ENCODE measurements at regions not wholly inside any gene's neighbourhood (a gene's known extent, or its start where the extent isn't known, plus 50 kb on each side); places are given as distances from the start of the nearest gene placed in this dataset.
"Not testable (repeated sequence)": the region's sequence is repeated elsewhere in the genome, so short reads cannot be mapped to it uniquely, and the experiment has no call there.

DNA sequence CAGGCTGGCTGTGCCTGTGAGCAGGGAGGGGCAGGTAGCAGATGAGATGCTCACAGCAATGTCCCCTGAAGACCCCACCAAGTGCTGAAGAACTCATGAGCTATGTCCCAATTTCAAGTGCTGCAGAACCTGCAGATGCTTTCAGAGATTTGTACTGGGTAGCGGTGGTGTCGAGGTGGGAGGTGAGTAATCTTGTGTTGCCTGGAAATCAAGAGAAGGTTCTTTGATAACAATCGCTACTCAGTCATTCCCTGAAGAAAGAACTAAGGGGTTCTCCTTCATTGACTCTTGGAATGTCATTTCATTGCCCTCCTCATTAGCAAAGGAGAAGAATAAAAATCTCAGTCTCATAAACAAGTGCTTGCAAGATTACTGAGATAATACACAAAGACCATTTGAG lies 246.4 kb downstream of the EMX2 start:
- DNase-seq (ENCODE audit: low read depth, low spot score): no peak

DNA sequence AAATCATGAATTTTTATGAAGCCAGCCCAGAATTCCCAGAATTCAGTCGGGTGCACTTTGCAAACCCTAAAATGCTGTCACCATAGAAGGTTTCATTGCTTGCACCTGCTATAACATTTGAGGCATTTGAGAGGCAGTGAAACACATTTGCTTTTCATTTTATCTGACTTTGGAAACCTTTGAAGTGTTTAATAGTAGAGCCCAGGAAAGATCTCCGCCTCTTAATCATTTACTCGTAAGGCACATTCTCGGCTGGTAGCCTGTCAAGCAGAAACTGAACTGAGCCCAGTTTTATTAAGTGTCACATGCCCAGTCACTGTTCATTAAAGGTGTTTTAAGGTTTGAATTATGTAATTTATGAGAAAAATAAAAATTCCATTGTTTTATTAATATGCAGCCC lies 247.6 kb downstream of the EMX2 start:
- no peak for DNase-seq (ENCODE audit: low read depth, low spot score)

DNA sequence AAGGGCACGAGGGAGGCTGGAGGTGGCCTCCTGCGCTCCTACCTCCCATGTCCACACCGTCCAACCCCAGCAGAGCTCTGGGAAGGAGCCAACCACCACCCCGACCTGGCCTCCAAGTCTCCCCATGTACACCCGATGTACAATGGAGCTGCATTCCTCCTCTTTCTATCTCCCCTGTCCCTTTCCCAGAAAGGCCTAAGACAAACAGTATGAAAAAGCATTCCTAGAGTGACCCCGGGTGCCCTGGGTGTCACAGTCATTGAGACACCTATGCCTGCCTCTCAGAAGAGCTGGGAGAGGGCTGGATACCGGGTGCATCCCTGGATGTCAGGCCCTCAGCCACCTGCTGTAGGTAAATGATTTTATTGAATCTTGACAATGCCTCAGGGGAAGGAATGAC lies 248.1 kb downstream of the EMX2 start:
- DNase-seq (ENCODE audit: low read depth, low spot score): no peak

DNA sequence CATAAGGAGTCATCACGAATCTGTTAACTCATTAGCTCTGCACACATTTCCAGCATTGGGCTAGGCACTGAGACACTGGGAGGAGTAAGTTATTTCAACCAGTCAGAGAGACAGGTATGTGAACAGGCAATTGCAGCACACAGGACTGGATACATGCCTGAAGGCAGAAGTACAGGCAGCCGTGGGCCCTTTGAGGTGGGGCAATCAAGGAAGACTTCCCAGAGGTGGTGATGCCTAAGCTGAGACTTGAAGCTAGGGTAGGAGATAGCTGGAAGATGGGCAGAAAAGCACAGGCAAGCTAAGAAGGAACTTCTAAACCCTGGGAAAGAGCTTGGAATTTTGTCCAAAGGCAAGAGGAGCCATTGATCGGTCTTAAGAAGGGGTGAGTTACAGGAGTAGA lies 249.7 kb downstream of the EMX2 start:
- DNase-seq (ENCODE audit: low read depth, low spot score): no peak

DNA sequence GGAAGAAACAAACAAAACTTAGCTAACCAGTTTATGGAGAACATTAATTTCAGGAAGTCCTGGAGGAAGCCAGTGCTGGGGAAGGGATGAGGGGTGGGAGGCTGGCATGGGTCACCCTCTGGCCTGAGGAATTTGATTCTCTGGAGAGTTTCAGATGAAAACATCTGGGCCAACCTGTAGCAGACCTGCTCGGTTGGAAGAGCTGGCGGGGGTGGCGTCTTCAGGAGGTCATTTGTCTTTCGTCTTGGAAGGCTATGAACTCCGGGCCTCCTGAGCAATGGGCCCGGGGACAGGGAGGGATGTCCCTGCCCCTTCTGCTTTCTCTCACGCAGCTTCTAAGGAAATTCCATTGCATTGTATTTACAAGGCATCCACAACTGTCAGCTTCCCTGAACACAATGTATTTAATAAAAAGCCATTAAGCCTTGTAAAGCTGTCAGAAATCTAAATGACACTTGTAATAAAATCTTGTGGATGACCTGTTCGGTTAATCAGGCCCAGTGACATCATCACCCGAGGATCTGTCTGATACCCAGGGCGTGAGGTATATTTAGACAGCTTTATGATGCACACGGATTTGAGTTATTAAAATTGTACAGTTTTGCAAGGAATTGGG lies 250.5 kb downstream of the RAB11FIP2 start:
- DNase-seq (ENCODE audit: low read depth, low spot score): no peak

DNA sequence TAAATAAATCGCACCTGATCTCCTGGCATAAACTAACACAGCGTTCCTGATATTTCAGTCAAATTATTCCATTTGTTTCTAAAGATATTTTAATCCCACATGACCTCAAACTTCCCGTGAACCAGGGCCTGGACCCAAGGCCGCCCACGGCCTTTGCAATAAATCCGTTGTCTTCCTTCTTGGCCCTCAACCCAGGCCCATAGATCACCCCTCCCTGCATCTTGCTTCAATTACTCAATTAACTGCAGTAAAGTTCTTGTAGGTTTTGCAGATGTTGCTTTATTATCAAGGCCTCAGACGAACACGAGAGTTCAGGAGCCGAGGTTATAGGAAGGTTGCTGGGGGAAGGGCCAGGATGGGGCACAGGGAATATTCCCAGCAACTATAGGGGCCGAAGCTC lies 249.4 kb downstream of the RAB11FIP2 start:
- DNase-seq (ENCODE audit: low read depth, low spot score): no peak

DNA sequence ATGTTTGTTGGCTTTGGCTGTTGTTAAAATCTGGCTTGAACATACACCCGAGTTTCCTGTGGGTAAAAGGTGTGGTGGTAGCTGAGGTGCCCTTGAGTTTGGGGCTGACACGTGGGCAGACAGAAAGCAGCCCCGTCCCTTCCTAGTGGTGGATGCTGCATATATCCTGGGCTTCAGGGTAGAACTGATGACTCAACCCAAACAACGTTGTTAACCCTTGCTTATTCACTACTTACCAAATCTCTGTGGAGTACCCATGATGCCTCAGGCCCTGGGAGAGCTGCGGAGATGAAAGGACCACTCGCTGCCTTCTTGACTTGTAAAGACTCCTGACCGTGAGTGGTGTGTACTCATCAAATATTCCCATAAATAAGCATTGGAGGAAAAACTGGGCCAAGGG lies 245.1 kb downstream of the RAB11FIP2 start:
- no peak for DNase-seq (ENCODE audit: low read depth, low spot score)

DNA sequence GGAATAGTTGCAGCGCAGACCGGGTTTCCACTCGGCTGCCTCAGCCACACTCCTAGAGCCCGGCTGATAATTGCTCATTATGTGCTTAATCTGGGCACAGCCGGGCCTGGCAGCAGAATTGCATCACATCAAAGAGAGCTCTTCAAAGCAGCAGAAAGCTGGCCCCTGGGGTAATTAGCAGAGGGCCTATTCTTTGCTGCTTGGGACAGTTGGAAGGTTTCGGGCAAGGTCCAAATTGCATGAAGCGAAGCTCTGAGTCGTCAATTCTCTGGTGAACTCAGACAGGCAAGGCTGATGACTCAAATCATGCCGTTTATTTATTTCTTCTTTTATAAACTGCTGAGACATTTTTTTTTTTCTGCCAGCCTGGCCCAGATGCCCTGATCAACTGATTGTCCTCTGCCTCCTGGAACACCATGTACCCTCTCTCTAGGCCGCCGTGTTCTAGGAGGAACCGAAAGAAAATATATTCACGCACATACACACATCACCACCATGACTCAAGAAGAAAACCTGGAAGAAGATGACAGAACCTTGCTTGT lies 242.2 kb downstream of the RAB11FIP2 start:
- DNase-seq (ENCODE audit: low read depth, low spot score): no peak

DNA sequence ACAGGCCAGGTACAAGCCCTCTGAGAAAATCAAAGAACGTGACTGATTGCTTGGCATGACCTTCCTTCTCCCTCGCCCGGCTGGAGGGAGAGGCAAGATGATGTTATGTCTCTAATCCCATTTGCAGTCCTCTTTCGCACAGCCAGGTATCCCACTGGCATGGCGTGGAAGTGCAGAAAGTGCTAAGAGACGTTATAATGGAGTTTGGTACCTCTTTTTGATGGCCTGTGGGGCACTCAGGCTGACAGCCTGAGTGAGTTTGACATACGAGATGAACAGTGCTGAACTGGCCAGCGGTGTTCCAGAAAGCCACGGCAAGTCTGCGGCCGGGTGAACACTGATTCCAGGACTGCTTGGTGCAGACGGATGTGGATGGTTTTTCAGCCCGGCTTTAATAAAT lies 241.6 kb downstream of the RAB11FIP2 start:
- DNase-seq (ENCODE audit: low read depth, low spot score): no peak

DNA sequence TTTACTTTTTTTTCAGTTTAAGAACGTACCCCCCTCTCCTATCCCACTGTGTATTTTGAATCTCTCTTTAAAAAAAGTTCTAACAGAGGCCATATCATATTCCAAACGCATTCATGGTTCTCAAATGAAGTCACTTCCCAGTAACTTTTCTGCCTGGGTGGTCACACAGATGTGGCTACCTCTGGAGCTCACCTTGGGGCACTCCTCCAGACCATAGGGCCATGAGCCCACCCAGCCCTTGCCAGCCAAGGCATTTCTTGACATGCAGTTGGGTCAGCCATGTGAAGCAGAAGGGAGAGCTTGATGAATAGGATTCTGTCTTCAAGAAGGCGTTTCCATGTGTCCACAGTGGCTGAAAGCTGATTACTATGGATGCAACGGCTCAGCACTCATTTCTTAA lies 239.3 kb downstream of the RAB11FIP2 start:
- no peak for DNase-seq (ENCODE audit: low read depth, low spot score)

DNA sequence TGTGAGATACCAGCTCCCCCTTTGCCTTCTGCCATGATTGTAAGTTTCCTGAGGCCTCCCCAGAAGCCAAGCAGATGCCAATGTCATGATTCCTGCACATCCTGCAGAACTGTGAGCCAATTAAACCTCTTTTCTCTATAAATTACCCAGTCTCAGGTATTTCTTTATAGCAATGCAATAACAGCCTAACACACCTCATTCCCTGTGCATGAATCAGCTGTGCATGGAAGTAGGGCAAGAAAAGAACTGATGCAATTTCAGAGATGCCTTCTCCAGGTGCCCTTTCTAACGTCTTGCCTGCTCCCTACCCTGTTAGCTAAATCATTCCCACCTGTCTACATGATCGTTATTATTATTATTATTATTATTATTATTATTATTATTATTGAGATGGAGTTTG lies 230.9 kb downstream of the RAB11FIP2 start:
- not testable (repeated sequence) for DNase-seq (ENCODE audit: low read depth, low spot score)

DNA sequence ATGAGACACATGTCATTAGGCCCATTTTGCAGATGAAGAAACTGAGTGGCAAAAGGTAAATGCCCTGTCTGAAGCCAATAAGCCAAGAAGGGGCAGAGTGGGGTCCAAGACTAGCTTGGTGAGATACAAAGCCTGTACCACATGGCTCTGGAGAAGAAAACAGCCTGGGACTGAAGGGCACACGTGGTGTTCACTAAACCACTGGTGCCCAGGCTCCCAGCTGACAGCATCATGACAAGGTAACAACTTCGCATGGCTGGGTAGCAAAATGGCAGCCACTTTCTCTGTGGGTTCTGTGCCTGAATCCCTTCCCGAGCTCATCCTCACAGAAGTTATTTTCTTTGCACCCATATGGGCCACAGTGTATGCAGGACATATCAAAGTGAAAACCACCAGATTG lies 229.6 kb downstream of the RAB11FIP2 start:
- no peak for DNase-seq (ENCODE audit: low read depth, low spot score)

DNA sequence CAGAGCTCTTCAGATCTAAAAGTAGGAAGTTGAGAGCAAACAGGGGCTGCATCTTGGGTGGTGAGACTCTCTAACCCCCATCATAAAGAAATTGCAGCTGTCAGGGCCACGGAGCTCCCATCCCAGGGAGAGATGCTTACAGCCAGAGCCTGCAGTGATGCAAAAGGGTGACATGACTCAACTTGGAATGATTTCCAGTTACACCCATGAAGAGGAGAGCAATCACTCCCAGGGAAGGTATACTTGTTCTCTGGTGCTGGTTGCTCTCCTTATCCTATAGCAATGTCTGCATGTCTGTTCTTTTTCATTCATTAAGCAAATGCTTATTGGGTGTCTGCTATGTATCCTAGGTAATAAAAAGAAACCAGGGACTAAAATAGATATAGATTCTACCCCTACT lies 228.0 kb downstream of the RAB11FIP2 start:
- DNase-seq (ENCODE audit: low read depth, low spot score): no peak

DNA sequence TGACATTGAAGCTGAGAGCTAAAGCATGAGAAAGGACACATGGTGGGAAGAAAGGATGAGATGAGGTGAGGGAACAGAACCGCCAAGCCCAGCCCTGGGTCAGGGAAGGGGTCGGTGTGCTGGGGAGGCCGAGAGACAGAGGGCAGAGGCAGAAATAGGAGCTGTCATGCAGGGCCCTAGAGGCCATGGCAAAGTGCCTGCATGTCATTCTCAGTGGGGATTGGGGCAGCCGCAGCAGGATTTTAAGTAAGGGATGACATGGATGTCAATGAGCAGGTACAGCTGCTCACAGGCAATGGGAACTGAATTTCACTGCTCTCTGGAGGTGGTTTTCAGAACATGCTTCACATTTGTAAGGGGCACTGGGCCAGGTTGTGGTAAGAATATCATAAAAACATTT lies 227.4 kb downstream of the RAB11FIP2 start:
- no peak for DNase-seq (ENCODE audit: low read depth, low spot score)

DNA sequence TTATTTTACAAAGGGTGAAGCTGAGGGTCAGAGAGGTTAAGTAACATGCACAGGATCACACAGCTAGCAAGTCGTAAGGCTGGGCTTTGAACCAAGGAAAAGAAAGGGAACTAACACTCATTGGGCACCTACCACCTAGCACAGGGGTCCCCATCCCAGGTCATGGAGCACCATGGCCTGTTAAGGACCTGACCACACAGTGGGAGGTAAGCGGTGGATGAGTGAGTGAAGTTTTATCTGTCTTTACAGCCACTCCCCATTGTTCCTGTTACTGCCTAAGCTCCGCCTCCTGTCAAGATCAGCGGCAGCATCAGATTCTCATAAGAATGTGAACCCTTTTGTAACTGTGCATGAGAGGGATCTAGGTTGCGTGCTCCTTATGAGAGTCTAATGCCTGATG lies 222.8 kb downstream of the RAB11FIP2 start:
- DNase-seq (ENCODE audit: low read depth, low spot score): no peak

DNA sequence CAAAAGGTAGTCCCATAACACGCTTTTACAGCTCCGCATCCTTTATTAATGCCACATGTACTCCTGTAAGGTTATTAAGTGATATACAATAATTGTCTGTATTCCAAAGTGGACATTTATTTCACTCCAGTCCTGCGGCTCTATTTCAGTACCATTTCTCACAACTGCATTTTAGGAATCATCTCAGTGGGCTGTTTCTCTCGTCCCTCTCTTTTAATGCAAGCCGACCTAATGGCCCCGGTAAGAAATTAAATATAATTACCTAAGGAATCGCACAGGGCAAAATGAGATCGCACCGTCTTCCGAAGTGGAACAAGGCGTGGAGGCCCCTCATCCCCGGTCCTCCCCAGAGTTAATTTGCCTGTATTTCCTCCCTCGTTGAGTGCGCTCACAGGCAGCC lies 216.5 kb downstream of the RAB11FIP2 start:
- no peak for DNase-seq (ENCODE audit: low read depth, low spot score)

DNA sequence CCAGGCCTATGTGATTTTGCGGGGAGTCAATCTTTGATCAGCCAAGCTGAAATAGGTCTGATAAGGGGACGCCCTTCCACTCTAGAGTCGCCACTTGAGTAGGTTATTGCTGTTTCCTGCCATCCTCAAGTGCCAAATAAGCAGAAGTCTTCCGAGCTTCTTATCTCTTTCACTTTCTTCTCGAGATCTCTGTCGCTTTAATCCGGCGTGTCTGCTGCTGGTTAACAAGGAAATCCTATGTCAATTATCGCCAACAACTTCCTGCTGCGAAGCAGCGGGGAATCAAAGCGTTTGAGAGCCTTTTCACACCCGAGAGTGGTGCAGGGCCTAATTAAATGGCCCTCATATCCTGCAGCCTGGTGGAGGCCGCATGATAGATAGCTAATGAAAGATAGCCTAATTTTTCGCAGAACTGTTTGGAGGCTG lies 215.9 kb downstream of the RAB11FIP2 start:
- DNase-seq (ENCODE audit: low read depth, low spot score): no peak

DNA sequence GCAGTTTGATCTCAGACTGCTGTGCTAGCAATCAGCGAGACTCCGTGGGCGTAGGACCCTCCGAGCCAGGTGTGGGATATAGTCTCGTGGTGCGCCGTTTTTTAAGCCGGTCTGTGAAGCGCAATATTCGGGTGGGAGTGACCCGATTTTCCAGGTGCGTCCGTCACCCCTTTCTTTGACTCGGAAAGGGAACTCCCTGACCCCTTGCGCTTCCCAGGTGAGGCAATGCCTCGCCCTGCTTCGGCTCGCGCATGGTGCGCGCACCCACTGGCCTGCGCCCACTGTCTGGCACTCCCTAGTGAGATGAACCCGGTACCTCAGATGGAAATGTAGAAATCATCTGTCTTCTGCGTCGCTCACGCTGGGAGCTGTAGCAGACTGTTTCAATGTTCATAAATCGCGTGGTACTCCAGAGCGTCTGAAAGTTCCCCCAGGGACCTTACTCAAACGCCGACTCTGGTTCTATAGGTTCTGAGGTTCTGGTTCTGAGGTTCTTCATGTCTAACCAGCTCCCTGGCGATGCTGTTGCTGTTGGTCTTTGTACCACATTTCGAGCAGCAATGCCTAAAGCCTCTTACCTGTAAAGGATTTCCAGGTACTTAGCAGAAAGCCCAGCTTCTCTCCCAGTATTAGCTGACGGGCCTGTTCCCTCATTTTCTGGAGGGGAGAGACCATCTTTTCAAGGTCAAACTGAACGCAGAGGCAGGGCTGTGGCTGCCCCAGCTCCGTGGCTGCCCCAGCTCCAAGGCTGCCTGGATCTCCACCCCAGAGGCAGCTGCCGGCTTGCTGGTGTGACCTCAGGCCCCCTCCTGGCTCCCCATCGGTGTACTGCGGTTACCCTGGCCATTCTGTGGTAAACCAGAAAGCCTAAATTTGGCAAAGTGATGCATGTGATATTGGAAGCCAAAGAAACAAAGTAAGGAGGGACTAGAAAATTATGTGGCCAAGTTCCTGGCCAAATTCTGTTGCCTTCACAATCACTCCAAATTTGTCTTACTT lies 207.9 kb downstream of the RAB11FIP2 start:
- not testable (repeated sequence) for DNase-seq (ENCODE audit: low read depth, low spot score)

DNA sequence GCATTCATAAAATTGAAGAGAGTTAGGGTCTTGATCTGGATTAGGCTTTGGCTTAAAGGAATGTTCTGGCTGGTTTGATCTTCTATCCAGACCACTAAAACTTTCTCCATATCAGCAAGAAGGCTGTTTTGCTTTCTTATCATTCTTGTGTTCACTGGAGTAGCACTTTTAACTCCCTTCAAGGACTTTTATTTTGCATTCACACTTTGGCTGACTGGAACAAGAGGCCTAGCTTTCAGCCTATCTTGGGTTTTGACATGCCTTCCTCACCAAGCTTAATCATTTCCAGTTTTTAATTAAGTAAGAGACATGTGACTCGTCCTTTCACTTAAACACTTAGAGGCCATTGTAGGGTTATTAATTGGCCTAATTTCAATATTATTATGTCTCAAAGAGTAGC lies 190.3 kb downstream of the RAB11FIP2 start:
- not testable (repeated sequence) for DNase-seq (ENCODE audit: low read depth, low spot score)

DNA sequence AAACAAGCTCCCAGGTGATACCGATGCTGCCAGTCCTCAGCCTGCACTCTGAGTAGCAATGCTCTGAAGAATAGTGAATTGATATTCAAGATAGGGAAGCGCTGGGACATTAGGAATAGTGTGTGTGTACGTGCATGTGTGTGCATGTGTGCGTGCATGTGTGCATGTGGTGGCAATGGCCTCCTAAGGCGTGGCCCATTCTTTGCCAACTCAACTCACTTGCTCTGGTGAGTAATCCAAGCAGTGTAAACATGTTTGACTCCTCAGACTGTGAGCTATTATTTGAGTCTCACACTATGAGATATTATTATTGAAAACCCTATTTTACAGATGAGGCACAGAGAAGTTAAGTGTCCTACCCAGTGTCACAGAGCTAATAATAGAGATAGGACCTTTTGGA lies 186.6 kb downstream of the RAB11FIP2 start:
- DNase-seq (ENCODE audit: low read depth, low spot score): no peak

DNA sequence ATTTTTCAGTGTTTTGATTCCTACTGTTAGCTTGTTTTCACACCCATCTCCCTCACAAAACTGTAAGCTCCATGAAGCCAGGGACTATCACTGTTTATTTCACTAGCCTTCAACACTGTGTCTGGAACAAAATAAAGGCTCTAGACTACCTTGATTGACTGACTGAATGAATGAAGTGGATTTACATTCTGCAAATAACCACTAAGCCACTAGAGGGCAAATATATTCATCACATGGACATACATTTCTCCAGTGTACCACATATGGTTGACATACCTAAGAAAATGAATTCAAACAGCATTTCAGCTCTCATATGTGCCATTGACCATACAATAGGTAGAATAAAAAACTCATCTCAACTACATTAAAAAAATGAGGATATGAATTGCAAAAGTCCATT lies 185.9 kb downstream of the RAB11FIP2 start:
- no peak for DNase-seq (ENCODE audit: low read depth, low spot score)

DNA sequence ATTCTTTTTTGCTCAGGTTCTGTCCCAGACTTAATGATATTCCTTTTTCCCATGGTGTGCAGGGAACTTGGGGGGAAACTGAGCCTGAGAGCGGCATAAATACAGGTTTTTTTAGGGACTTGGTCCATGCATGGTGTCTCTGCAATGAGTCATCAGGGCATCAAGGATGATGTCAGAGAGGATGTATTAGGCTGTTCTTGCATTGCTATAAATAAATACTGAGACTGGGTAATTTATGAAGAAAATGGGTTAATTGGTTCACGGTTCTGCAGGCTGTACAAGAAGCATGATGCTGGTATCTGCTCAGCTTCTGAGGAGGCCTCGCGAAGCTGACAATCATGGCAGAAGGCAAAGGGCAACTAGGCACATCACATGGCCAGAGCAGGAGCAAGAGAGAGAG lies 185.4 kb downstream of the RAB11FIP2 start:
- no peak for DNase-seq (ENCODE audit: low read depth, low spot score)

DNA sequence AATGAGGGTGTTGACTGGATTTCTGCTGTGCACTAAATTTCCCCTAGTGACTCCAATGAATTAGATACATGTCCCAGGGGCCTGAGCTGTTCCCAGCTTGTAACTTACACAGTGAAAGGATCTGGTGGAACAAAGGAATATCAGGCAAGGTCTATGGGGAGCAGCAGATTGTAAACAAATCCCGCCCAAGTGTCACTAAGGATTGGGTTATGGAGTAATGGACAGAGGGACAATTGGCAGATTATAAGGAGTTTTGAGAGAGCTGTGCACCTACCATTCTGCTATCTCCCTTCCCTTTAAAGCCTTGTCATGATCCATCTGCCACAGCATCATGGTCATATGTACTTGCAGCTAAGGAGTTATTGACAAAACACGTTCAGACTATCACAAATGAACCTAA lies 183.0 kb downstream of the RAB11FIP2 start:
- no peak for DNase-seq (ENCODE audit: low read depth, low spot score)
